RWPE1 (cell line): ENCODE measurements at regions not wholly inside any gene's neighbourhood (a gene's known extent, or its start where the extent isn't known, plus 50 kb on each side); places are given as distances from the start of the nearest gene placed in this dataset.

Experiments
- CTCF ChIA-PET: fragments of 350-600 bp; sonication (Branson Sonifier 250); formaldehyde crosslinking; extraction: SDS; loops from one replicate; lab custom pipeline; 2021; lab: Yijun Ruan, JAX
- POLR2A ChIA-PET: fragments of 400-600 bp; formaldehyde crosslinking; extraction: SDS; loops from one replicate; lab custom pipeline; 2020; ENCODE audit warnings: antibody characterized with exemption; ENCODE audit not compliant: low non-redundant PET; lab: Yijun Ruan, JAX
- DNase-seq: peaks from one replicate; pipeline ENCODE4 v3.0.0; 2012; ENCODE audit warnings: low spot score
- H3K27ac ChIP-seq: fragments of 450-650 bp; 2 replicates; pipeline ENCODE4 v1.5.1; 2017
- TF ChIP-seq, protein P1 (sequence below): fragments of 450-650 bp; conservative IDR thresholded peaks from 2 replicates; pipeline ENCODE4 v1.5.1; 2017; ENCODE audit warnings: low read depth, mild to moderate bottlenecking

GRCh38 chr2:128593879-128594650 is 275.4 kb upstream of the HS6ST1 start:
- TF ChIP-seq, protein P1, sequence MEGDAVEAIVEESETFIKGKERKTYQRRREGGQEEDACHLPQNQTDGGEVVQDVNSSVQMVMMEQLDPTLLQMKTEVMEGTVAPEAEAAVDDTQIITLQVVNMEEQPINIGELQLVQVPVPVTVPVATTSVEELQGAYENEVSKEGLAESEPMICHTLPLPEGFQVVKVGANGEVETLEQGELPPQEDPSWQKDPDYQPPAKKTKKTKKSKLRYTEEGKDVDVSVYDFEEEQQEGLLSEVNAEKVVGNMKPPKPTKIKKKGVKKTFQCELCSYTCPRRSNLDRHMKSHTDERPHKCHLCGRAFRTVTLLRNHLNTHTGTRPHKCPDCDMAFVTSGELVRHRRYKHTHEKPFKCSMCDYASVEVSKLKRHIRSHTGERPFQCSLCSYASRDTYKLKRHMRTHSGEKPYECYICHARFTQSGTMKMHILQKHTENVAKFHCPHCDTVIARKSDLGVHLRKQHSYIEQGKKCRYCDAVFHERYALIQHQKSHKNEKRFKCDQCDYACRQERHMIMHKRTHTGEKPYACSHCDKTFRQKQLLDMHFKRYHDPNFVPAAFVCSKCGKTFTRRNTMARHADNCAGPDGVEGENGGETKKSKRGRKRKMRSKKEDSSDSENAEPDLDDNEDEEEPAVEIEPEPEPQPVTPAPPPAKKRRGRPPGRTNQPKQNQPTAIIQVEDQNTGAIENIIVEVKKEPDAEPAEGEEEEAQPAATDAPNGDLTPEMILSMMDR = no peak
- DNase-seq = no peak
- CTCF ChIA-PET = no interaction called here
- POLR2A ChIA-PET = no interaction called here
- H3K27ac ChIP-seq = no peak overlapping the region

DNA sequence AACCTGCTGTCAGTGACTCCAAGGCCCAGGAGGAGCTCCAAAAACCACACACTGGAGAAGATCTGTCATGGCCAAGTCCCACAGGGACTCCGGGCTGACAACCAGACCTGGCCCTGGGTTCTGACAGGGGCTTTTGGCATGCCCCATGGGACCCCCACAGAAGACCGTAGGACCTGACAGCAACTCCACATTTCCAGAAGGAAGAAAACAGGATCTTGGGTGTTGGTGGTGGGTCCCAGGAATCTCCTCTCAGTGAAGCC is 275.9 kb upstream of the HS6ST1 start:
- no peak overlapping the region for H3K27ac ChIP-seq
- POLR2A ChIA-PET = no interaction called here
- no peak for DNase-seq
- CTCF ChIA-PET = interaction anchor here (0.6 kb wide), 1 partner anchor 1212 kb away, joined by 3 read pairs; no protein-coding TSS in a partner anchor
- TF ChIP-seq, protein P1 = no peak

DNA sequence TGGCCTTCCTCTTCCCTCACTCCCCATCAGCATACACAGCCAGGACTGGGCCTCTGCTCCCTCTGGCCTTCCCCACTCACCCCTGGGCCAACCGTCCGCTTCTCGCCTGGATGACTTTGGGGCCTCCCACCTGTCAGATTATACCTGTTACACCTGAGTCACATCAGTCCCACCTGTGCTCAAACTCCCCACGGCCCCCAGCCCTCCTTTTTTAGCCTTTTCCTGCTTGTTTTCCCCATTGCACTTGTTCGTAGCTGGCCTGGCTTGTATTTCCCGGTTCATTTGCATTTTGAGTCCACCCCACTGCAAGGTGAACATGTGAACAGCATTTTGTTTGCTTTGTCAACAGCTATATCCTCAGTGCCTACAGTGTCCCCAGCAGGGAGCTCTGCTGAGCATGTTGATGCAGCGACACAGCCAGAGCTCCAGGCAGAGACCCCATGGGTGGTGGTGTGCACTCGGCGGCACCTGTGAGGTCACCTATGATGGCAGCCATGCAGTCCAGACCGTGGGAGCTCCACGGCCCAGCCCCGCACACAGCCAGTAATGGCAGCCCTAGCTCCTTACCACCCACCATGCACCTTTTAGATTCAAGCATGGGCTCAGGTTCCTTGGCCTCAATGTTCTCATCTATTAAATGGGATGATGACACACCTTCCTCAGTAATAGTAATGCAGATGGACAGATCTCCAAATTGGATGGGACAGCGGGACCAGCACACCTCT is 276.4 kb upstream of the HS6ST1 start:
- CTCF ChIA-PET = interaction anchor here (0.6 kb wide), 1 partner anchor 1211 kb away, joined by 3 read pairs; no protein-coding TSS in a partner anchor
- DNase-seq = no peak
- POLR2A ChIA-PET = no interaction called here
- no peak overlapping the region for H3K27ac ChIP-seq
- TF ChIP-seq, protein P1 = no peak

DNA sequence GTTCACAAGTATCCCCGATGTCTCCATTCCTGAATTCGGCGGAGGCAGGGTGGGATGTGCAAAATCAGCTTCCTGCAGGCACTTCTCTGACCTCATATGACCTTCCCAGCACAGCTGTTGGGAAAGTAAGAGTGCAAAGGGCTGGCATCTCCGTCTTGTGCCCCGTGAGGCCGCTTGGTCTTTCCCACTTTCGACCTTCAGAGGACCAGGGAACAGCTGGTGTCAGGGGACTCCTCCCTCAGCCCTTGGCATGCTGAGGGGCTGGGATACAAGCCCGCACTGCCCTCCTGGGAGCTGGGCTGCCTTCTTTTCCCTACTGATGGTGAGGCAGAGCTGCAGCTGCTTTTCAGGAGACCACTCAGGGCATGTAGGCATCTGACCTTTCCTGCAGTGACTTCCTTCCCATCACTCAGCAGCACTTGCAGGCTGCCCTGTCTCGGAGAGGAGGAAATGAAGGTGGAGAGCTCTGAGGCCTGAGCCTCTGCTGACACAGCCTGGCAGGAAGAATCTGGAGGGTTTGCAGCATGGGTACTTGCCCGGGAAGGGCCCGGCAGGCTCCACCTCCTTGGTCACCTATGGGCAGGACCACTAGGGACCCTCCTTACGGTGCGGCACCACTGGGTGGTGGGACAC is 277.2 kb upstream of the HS6ST1 start:
- TF ChIP-seq, protein P1 = no peak
- ChIA-PET POLR2A (no interaction called here), CTCF (interaction anchor here (0.7 kb wide), 1 partner anchor 10 kb away, joined by 3 read pairs; no protein-coding TSS in a partner anchor)
- no peak overlapping the region for H3K27ac ChIP-seq
- DNase-seq = no peak

DNA sequence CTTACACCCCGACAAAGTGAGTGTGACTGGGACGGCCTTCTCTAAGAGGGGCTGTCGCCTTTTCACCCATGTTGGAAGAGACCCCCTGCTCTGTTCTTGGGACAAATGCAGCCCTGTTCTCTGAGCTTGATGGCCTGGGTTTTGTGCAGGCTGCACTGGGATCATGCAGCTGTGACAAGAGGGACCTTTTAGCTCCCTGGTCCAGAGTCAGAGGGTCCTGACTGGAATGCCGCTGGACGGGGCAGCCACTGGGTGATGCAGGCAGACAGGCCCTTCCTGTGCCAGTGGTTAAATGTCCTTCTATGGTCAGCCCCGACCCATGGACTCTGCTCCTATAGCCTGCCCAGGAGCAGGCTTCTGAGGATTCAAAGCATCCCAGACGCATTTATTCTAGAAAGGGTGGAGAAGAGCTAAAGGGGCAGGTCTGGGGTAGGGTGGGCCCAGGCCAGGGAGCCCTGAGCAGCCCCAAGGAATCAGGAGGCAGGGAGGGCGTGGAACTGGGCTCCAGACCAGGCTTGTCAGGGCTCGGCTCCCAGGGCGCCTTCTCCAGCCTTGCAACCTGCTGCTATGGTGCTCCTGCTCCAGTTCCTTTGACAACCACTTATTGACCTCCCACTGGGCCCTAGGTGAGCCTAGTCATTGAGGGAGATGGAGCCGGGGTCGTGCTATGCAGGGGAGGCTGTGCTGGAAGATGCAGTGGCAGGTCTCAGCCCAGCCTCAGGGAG is 277.9 kb upstream of the HS6ST1 start:
- POLR2A ChIA-PET = no interaction called here
- TF ChIP-seq, protein P1 = no peak
- CTCF ChIA-PET = interaction anchor here (0.7 kb wide), 1 partner anchor 11 kb away, joined by 3 read pairs; no protein-coding TSS in a partner anchor
- H3K27ac ChIP-seq = no peak overlapping the region
- no peak for DNase-seq
